Esophagus muscularis mucosa (tissue), 4 donors: ENCODE measurements at regions not wholly inside any gene's neighbourhood (a gene's known extent, or its start where the extent isn't known, plus 50 kb on each side); places are given as distances from the start of the nearest gene placed in this dataset.

Experiments
- EP300 ChIP-seq: sonication (generic); formaldehyde crosslinking; IDR thresholded peaks from one replicate; pipeline ENCODE4 v1.6.1; 2017; ENCODE audit warnings: antibody characterized with exemption
- POLR2A ChIP-seq: fragments of 450-650 bp; IDR thresholded peaks from one replicate; pipeline ENCODE4 v1.6.1; 2017; ENCODE audit warnings: antibody characterized with exemption, moderate library complexity, mild to moderate bottlenecking, low read depth
- POLR2AphosphoS5 ChIP-seq, 2 donors: sonication (generic); formaldehyde crosslinking; IDR thresholded peaks; one replicate each; pipeline ENCODE4 v1.6.1; 2017; ENCODE audit warnings: antibody characterized with exemption in 2 of 2
- TF ChIP-seq, protein P1 (sequence below), 3 experiments: fragments of 200-600 bp in 2 of 3; fragments of 450-650 bp in 1 of 3; sonication (generic) in 2 of 3; IDR thresholded peaks; one replicate each; pipeline ENCODE4 v1.5.1; 2017 to 2019; ENCODE audit warnings: antibody characterized with exemption in 3 of 3, mild to moderate bottlenecking in 2 of 3, moderate library complexity in 1 of 3

DNA sequence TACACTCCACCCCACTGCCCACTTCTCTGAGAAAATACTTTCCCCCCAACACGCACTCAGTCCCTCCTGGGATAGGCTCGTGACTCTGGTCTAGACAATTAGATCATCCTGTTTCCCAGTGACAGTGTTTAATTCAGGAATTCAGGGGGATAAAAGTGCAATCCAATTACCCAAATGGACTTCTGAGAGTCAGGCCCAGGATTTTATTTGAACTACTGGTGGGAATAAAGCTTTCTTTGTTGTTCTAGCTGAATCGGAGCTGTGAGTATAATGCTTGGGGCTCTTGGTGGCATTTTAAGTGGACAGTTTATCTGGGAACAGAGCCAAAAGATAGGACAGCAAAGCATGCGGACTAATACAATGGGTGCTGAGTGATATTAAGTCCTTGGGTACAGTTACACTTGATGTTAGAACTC lies 683.3 kb downstream of the MAT2B start:
- TF ChIP-seq, protein P1, sequence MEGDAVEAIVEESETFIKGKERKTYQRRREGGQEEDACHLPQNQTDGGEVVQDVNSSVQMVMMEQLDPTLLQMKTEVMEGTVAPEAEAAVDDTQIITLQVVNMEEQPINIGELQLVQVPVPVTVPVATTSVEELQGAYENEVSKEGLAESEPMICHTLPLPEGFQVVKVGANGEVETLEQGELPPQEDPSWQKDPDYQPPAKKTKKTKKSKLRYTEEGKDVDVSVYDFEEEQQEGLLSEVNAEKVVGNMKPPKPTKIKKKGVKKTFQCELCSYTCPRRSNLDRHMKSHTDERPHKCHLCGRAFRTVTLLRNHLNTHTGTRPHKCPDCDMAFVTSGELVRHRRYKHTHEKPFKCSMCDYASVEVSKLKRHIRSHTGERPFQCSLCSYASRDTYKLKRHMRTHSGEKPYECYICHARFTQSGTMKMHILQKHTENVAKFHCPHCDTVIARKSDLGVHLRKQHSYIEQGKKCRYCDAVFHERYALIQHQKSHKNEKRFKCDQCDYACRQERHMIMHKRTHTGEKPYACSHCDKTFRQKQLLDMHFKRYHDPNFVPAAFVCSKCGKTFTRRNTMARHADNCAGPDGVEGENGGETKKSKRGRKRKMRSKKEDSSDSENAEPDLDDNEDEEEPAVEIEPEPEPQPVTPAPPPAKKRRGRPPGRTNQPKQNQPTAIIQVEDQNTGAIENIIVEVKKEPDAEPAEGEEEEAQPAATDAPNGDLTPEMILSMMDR (IDR thresholded peaks at IDR 0.05), result no peak
- TF ChIP-seq POLR2A (no peak), POLR2AphosphoS5 (IDR thresholded peaks at IDR 0.05) (no peak), EP300 (no peak)
